ENCODE measurements at regions not wholly inside any gene's neighbourhood (a gene's known extent, or its start where the extent isn't known, plus 50 kb on each side); places are given as distances from the start of the nearest gene placed in this dataset.
"Not testable (repeated sequence)": the region's sequence is repeated elsewhere in the genome, so short reads cannot be mapped to it uniquely, and the experiment has no call there.

- H3K9ac ChIP-seq (ENCODE audit: low read length): no peak overlapping the region
- no peaks in the 10 kb centered on the region for H3K4me1 ChIP-seq (ENCODE audit: control insufficient read depth, insufficient read depth, low read length)
- no peak for DNase-seq (ENCODE audit: low read depth)
- no peaks in the 10 kb centered on the region for H3K36me3 ChIP-seq (ENCODE audit: control insufficient read depth, insufficient read depth, low read length, severe bottlenecking)
- peak overlapping the region; percentile 52 for H3K4me3 ChIP-seq (ENCODE audit: low read length)
- H3K27me3 ChIP-seq (replicated peaks; ENCODE audit: control insufficient read depth, insufficient read depth, low read length): no peaks in the 10 kb centered on the region
- H3K9me3 ChIP-seq (ENCODE audit: control insufficient read depth, low read length): no peaks in the 10 kb centered on the region
Measured at GRCh38 chr10:26931223-26931622, 70.5 kb upstream of the ABI1 start.

GRCh38 chr10:26922824-26923223, 62.1 kb upstream of the ABI1 start:
- not testable (repeated sequence) for DNase-seq (ENCODE audit: low read depth); H3K9me3 ChIP-seq (ENCODE audit: control insufficient read depth, low read length); H3K4me3 ChIP-seq (ENCODE audit: low read length); H3K27me3 ChIP-seq (replicated peaks; ENCODE audit: control insufficient read depth, insufficient read depth, low read length); H3K36me3 ChIP-seq (ENCODE audit: control insufficient read depth, insufficient read depth, low read length, severe bottlenecking); H3K4me1 ChIP-seq (ENCODE audit: control insufficient read depth, insufficient read depth, low read length); H3K9ac ChIP-seq (ENCODE audit: low read length)

- H3K27me3 ChIP-seq (replicated peaks; ENCODE audit: control insufficient read depth, insufficient read depth, low read length); H3K36me3 ChIP-seq (ENCODE audit: control insufficient read depth, insufficient read depth, low read length, severe bottlenecking); H3K4me1 ChIP-seq (ENCODE audit: control insufficient read depth, insufficient read depth, low read length); DNase-seq (ENCODE audit: low read depth); H3K4me3 ChIP-seq (ENCODE audit: low read length); H3K9ac ChIP-seq (ENCODE audit: low read length); H3K9me3 ChIP-seq (ENCODE audit: control insufficient read depth, low read length): not testable (repeated sequence)
Measured at GRCh38 chr10:26919156-26919860, 58.5 kb upstream of the ABI1 start.

GRCh38 chr10:26914898-26915297, 54.1 kb upstream of the ABI1 start:
- Histone ChIP-seq H3K4me3 (ENCODE audit: low read length) (no peak overlapping the region), H3K9me3 (ENCODE audit: control insufficient read depth, low read length) (no peaks in the 10 kb centered on the region), H3K27me3 (replicated peaks; ENCODE audit: control insufficient read depth, insufficient read depth, low read length) (no peaks in the 10 kb centered on the region), H3K9ac (ENCODE audit: low read length) (no peak overlapping the region), H3K36me3 (ENCODE audit: control insufficient read depth, insufficient read depth, low read length, severe bottlenecking) (no peaks in the 10 kb centered on the region), H3K4me1 (ENCODE audit: control insufficient read depth, insufficient read depth, low read length) (peaks cover 5% of the 10 kb centered on the region)
- DNase-seq (ENCODE audit: low read depth): peak; percentile 1

- Histone ChIP-seq H3K4me3 (ENCODE audit: low read length) (no peak overlapping the region), H3K4me1 (ENCODE audit: control insufficient read depth, insufficient read depth, low read length) (peaks cover 9% of the 10 kb centered on the region), H3K9me3 (ENCODE audit: control insufficient read depth, low read length) (no peaks in the 10 kb centered on the region), H3K9ac (ENCODE audit: low read length) (no peak overlapping the region), H3K36me3 (ENCODE audit: control insufficient read depth, insufficient read depth, low read length, severe bottlenecking) (no peaks in the 10 kb centered on the region), H3K27me3 (replicated peaks; ENCODE audit: control insufficient read depth, insufficient read depth, low read length) (no peaks in the 10 kb centered on the region)
- no peak for DNase-seq (ENCODE audit: low read depth)
Measured at GRCh38 chr10:26911811-26912461, 51.2 kb upstream of the ABI1 start.

Measured in adipocyte (in vitro differentiated cells).